ENCODE measurements at regions not wholly inside any gene's neighbourhood (a gene's known extent, or its start where the extent isn't known, plus 50 kb on each side); places are given as distances from the start of the nearest gene placed in this dataset.
A peak's percentile ranks its signal among the peaks of the same experiment; 100 is the strongest.
"Not testable (repeated sequence)": the region's sequence is repeated elsewhere in the genome, so short reads cannot be mapped to it uniquely, and the experiment has no call there.

GRCh38 chr7:106499897-106500296, 161.1 kb downstream of the CCDC71L start:
- no peak for TF ChIP-seq CTCF (conservative IDR thresholded peaks at IDR 0.05)
- no peak overlapping the region for H3K27ac ChIP-seq

- not testable (repeated sequence) for H3K27ac ChIP-seq
These were observed 163.0 kb downstream of the CCDC71L start for GRCh38 chr7:106498005-106498404.

- TF ChIP-seq CTCF (conservative IDR thresholded peaks at IDR 0.05), result no peak
- H3K27ac ChIP-seq, result peak overlapping the region; percentile 13; the same call in 1 of the 2 replicates
These were observed 167.8 kb downstream of the CCDC71L start for GRCh38 chr7:106493041-106493731.

GRCh38 chr7:106488465-106488864, 172.5 kb downstream of the CCDC71L start:
- H3K27ac ChIP-seq, result no peak overlapping the region
- TF ChIP-seq CTCF (conservative IDR thresholded peaks at IDR 0.05), result no peak

- TF ChIP-seq CTCF (conservative IDR thresholded peaks at IDR 0.05), result no peak
- H3K27ac ChIP-seq, result no peak overlapping the region
These were observed 173.1 kb downstream of the CCDC71L start for GRCh38 chr7:106487892-106488291.

GRCh38 chr7:106486331-106486730, 174.6 kb downstream of the CCDC71L start:
- TF ChIP-seq CTCF (conservative IDR thresholded peaks at IDR 0.05), result no peak
- no peak overlapping the region for H3K27ac ChIP-seq

- TF ChIP-seq CTCF (conservative IDR thresholded peaks at IDR 0.05), result no peak
- H3K27ac ChIP-seq, result no peak overlapping the region
These were observed 175.0 kb downstream of the CCDC71L start for GRCh38 chr7:106485919-106486318.

GRCh38 chr7:106485031-106485551, 175.9 kb downstream of the CCDC71L start:
- TF ChIP-seq CTCF (conservative IDR thresholded peaks at IDR 0.05), result no peak
- no peak overlapping the region for H3K27ac ChIP-seq
